Trophoblast cell (in vitro differentiated cells and primary cell): ENCODE measurements at regions not wholly inside any gene's neighbourhood (a gene's known extent, or its start where the extent isn't known, plus 50 kb on each side); places are given as distances from the start of the nearest gene placed in this dataset.
"Not testable (repeated sequence)": the region's sequence is repeated elsewhere in the genome, so short reads cannot be mapped to it uniquely, and the experiment has no call there.

Source experiments
- DNase-seq, 2 donors: peaks; one replicate each; pipeline ENCODE4 v3.0.0-alpha.2; 2016
- H2AFZ ChIP-seq: 2 replicates; pipeline ENCODE4 v1.6.1; 2013; ENCODE audit warnings: low read length, moderate library complexity, mild to moderate bottlenecking; ENCODE audit not compliant: insufficient read depth, poor library complexity
- H2AK5ac ChIP-seq: 2 replicates; pipeline ENCODE4 v1.6.1; 2013; ENCODE audit warnings: mild to moderate bottlenecking, low read length
- H2BK120ac ChIP-seq: 2 replicates; pipeline ENCODE4 v1.6.1; 2013; ENCODE audit warnings: low read length, mild to moderate bottlenecking, moderate library complexity; ENCODE audit not compliant: insufficient read depth, poor library complexity
- H2BK12ac ChIP-seq: 2 replicates; pipeline ENCODE4 v1.6.1; 2013; ENCODE audit warnings: mild to moderate bottlenecking, low read length, moderate library complexity
- H2BK5ac ChIP-seq: 2 replicates; pipeline ENCODE4 v1.6.1; 2013; ENCODE audit warnings: low read length, low read depth, moderate library complexity, mild to moderate bottlenecking; ENCODE audit not compliant: poor library complexity
- H3K14ac ChIP-seq: 2 replicates; pipeline ENCODE4 v1.6.1; 2013; ENCODE audit warnings: mild to moderate bottlenecking, low read length
- H3K18ac ChIP-seq: 2 replicates; pipeline ENCODE4 v1.6.1; 2013; ENCODE audit warnings: mild to moderate bottlenecking, low read length
- H3K23ac ChIP-seq: 2 replicates; pipeline ENCODE4 v1.6.1; 2013; ENCODE audit warnings: low read length
- H3K27ac ChIP-seq: 2 replicates; pipeline ENCODE4 v1.5.1; 2013; ENCODE audit warnings: low read depth, mild to moderate bottlenecking, inconsistent platforms, low read length, moderate library complexity
- H3K27me3 ChIP-seq: 2 replicates; pipeline ENCODE4 v1.6.1; 2013; ENCODE audit warnings: inconsistent platforms, mild to moderate bottlenecking, low read length, moderate library complexity; ENCODE audit not compliant: insufficient read depth
- H3K36me3 ChIP-seq, 2 experiments: 1 replicate in 1 of 2; 2 replicates in 1 of 2; pipeline ENCODE4 v1.6.1; 2013; ENCODE audit warnings: low read length in 2 of 2, mild to moderate bottlenecking in 2 of 2, moderate library complexity in 1 of 2; ENCODE audit not compliant: insufficient read depth in 2 of 2, control insufficient read depth in 1 of 2
- H3K4ac ChIP-seq: 2 replicates; pipeline ENCODE4 v1.6.1; 2013; ENCODE audit warnings: low read depth, mild to moderate bottlenecking, low read length, moderate library complexity
- H3K4me1 ChIP-seq, 2 experiments: 1 replicate in 1 of 2; 2 replicates in 1 of 2; pipeline ENCODE4 v1.6.1; 2013; ENCODE audit warnings: low read length in 2 of 2, mild to moderate bottlenecking in 2 of 2, moderate library complexity in 1 of 2; ENCODE audit not compliant: insufficient read depth in 2 of 2, control insufficient read depth in 1 of 2
- H3K4me2 ChIP-seq: 2 replicates; pipeline ENCODE4 v1.6.1; 2013; ENCODE audit warnings: inconsistent platforms, mild to moderate bottlenecking, low read length, moderate library complexity
- H3K4me3 ChIP-seq: 2 replicates; pipeline ENCODE4 v1.5.1; 2013; ENCODE audit warnings: mild to moderate bottlenecking, low read depth, low read length, inconsistent platforms
- H3K79me1 ChIP-seq: one replicate; pipeline ENCODE4 v1.6.1; 2013; ENCODE audit warnings: low read length
- H3K79me2 ChIP-seq: 2 replicates; pipeline ENCODE4 v1.6.1; 2013; ENCODE audit warnings: low read length, mild to moderate bottlenecking; ENCODE audit not compliant: control insufficient read depth, insufficient read depth, poor library complexity
- H3K9ac ChIP-seq: 2 replicates; pipeline ENCODE4 v1.6.1; 2013; ENCODE audit warnings: mild to moderate bottlenecking, low read length
- H3K9me3 ChIP-seq: 2 replicates; pipeline ENCODE4 v1.6.1; 2013; ENCODE audit warnings: low read depth, mild to moderate bottlenecking, control low read depth, inconsistent platforms, low read length; ENCODE audit not compliant: insufficient read depth
- H4K12ac ChIP-seq: 2 replicates; pipeline ENCODE4 v1.6.1; 2013; ENCODE audit warnings: low read depth, mild to moderate bottlenecking, low read length, moderate library complexity
- H4K8ac ChIP-seq: 2 replicates; pipeline ENCODE4 v1.6.1; 2013; ENCODE audit warnings: low read depth, mild to moderate bottlenecking, low read length, moderate library complexity
- H4K91ac ChIP-seq: one replicate; pipeline ENCODE4 v1.6.1; 2013; ENCODE audit warnings: low read depth, mild to moderate bottlenecking, low read length, moderate library complexity
- WGBS: extraction: QIAGEN DNeasy Blood & Tissue Kit; methylation state at CpG from one replicate; pipeline ENCODE4 v1.1.7; 2013; ENCODE audit warnings: missing lambda C conversion rate; ENCODE audit not compliant: insufficient read length, insufficient coverage; ENCODE audit errors: extremely low coverage; 5-methylcytosine and 5-hydroxymethylcytosine counted together

DNA sequence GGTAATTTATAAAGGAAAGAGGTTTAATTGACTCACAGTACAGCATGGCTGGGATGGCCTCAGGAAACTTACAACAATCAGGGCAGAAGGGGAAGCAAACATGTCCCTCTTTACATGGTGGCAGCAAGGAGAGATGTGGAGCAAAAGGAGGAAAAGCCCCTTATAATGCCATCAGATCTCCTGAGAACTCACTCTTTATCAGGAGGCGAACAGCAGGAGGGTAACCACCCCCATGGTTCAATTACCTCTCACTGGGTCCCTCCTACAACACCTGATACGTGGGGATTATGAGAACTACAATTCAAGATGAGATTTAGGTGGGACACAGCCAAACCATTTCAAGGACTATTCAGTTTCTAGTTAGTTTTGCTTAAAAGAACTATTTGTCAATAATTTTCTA, 453.3 kb downstream of the C12orf50 start:
- H2BK120ac ChIP-seq: no peak overlapping the region
- H2BK12ac ChIP-seq: no peak overlapping the region
- no peak overlapping the region for H4K8ac ChIP-seq
- no peak overlapping the region for H3K9ac ChIP-seq
- no peak overlapping the region for H3K4me3 ChIP-seq
- no peaks in the 10 kb centered on the region for H3K9me3 ChIP-seq
- no peak overlapping the region for H4K12ac ChIP-seq
- H3K23ac ChIP-seq: no peak overlapping the region
- H3K4ac ChIP-seq: no peak overlapping the region
- no peak overlapping the region for H3K18ac ChIP-seq
- H3K79me2 ChIP-seq: no peaks in the 10 kb centered on the region
- H2BK5ac ChIP-seq: no peak overlapping the region
- H2AK5ac ChIP-seq: no peak overlapping the region
- H3K79me1 ChIP-seq: no peaks in the 10 kb centered on the region
- WGBS: no CpG with 5 or more reads among the region's 2 CpGs
- H3K4me2 ChIP-seq: no peak overlapping the region
- no peak for DNase-seq
- H3K4me1 ChIP-seq: no peaks in the 10 kb centered on the region
- H4K91ac ChIP-seq: no peak overlapping the region
- no peak overlapping the region for H2AFZ ChIP-seq
- H3K27me3 ChIP-seq: no peaks in the 10 kb centered on the region
- no peak overlapping the region for H3K14ac ChIP-seq
- H3K36me3 ChIP-seq: no peaks in the 10 kb centered on the region
- H3K27ac ChIP-seq: no peak overlapping the region

DNA sequence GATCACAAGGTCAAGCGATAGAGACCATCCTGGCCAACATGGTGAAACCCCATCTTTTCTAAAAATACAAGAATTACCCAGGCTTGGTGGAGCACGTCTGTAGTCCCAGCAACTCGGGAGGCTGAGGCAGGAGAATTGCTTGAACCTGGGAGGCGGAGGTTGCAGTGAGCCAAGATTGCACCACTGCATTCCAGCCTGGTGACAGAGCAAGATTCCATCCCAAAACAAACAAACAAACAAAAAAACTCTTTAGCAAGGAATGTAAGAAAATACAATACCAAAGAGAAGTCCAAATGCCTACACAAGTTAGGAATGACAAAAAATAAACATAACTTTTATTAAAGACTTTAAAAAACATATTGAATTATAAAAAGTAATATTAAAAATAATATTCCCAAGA, 462.3 kb downstream of the C12orf50 start:
- not testable (repeated sequence) for H3K9me3 ChIP-seq, H3K79me1 ChIP-seq, H2BK120ac ChIP-seq, H3K27ac ChIP-seq, H3K4me2 ChIP-seq, H3K4me1 ChIP-seq, H2BK5ac ChIP-seq, H4K8ac ChIP-seq, H3K27me3 ChIP-seq, H4K12ac ChIP-seq, H3K4ac ChIP-seq, H2BK12ac ChIP-seq, H3K18ac ChIP-seq, H3K79me2 ChIP-seq, H2AFZ ChIP-seq, H3K36me3 ChIP-seq, H2AK5ac ChIP-seq, H3K23ac ChIP-seq, H4K91ac ChIP-seq, H3K4me3 ChIP-seq, H3K9ac ChIP-seq, H3K14ac ChIP-seq
- DNase-seq: peak in 1 of 2 donors; percentile 32
- WGBS: no CpG with 5 or more reads among the region's 4 CpGs

DNA sequence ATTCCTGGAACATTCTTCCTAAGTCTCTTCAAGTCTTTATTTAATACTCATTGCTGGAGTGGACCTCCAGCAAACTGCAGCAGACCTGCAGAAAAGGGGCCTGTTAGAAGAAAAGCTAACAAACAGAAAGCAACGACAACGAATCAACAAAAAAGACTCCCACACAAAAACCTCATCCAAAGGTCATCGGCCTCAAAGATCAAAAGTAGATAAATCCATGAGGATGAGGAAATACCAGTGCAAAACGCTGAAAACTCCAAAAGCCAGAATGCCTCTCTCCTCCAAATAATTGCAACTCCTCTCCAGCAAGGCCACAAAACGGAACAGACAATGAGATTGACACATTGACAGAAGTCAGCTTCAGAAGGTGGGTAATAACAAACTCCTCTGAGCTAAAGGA, 472.2 kb downstream of the C12orf50 start:
- Histone ChIP-seq H3K4me2 (peak overlapping the region; percentile 16), H3K27ac (no peak overlapping the region), H3K23ac (no peak overlapping the region), H3K4ac (no peak overlapping the region), H2BK12ac (no peak overlapping the region), H3K4me1 (no peaks in the 10 kb centered on the region), H3K18ac (no peak overlapping the region), H2AFZ (no peak overlapping the region), H3K79me1 (no peaks in the 10 kb centered on the region), H3K79me2 (no peaks in the 10 kb centered on the region), H4K91ac (no peak overlapping the region), H3K9me3 (no peaks in the 10 kb centered on the region), H3K36me3 (no peaks in the 10 kb centered on the region), H2AK5ac (no peak overlapping the region), H3K14ac (no peak overlapping the region), H3K9ac (no peak overlapping the region), H4K12ac (no peak overlapping the region), H2BK5ac (no peak overlapping the region), H3K27me3 (no peaks in the 10 kb centered on the region), H3K4me3 (no peak overlapping the region), H4K8ac (no peak overlapping the region), H2BK120ac (no peak overlapping the region)
- no CpG with 5 or more reads among the region's 5 CpGs for whole genome bisulfite sequencing
- peak in 1 of 2 donors; percentile 23 for DNase-seq

DNA sequence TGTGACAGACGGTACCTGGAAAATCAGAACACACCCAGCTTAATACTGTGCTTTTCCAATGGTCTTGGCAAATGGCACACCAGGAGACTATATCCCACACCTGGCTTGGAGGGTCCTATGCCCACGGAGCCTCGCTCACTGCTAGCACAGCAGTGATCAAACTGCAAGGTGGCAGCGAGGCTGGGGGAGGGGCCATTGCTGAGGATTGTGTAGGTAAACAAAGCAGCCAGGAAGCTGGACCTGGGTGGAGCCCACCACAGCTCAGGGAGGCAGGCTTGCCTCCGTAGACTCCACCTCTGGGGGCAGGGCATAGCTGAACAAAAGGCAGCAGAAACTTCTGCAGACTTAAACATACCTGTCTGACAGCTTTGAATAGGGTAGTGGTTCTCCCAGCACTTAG, 498.0 kb downstream of the C12orf50 start:
- H4K91ac ChIP-seq, H2BK5ac ChIP-seq, H3K79me2 ChIP-seq, H3K4me3 ChIP-seq, H3K36me3 ChIP-seq, H3K4me1 ChIP-seq, H4K12ac ChIP-seq, H3K79me1 ChIP-seq, H3K18ac ChIP-seq, H3K27me3 ChIP-seq, H3K14ac ChIP-seq, H3K4ac ChIP-seq, H3K23ac ChIP-seq, H3K9ac ChIP-seq, H3K27ac ChIP-seq, H2BK12ac ChIP-seq, H2AFZ ChIP-seq, H4K8ac ChIP-seq, H2BK120ac ChIP-seq, DNase-seq, H3K9me3 ChIP-seq, H3K4me2 ChIP-seq, H2AK5ac ChIP-seq: not testable (repeated sequence)
- no CpG with 5 or more reads among the region's 5 CpGs for WGBS
